ENCODE measurements at regions not wholly inside any gene's neighbourhood (a gene's known extent, or its start where the extent isn't known, plus 50 kb on each side); places are given as distances from the start of the nearest gene placed in this dataset.
"Not testable (repeated sequence)": the region's sequence is repeated elsewhere in the genome, so short reads cannot be mapped to it uniquely, and the experiment has no call there.

GRCh38 chr13:81551036-81551435 lies 1210.1 kb upstream of the SPRY2 start:
- Histone ChIP-seq H3K27ac (ENCODE audit: low read length) (no peak overlapping the region), H2AFZ (ENCODE audit: low read depth, low read length) (no peak overlapping the region)
- TF ChIP-seq EP300 (conservative IDR thresholded peaks at IDR 0.05; ENCODE audit: poor library complexity, severe bottlenecking) (no peak), SMC3 (conservative IDR thresholded peaks at IDR 0.05; ENCODE audit: poor library complexity) (no peak), POLR2AphosphoS5 (IDR thresholded peaks at IDR 0.05) (no peak), EZH2 (IDR thresholded peaks at IDR 0.05; ENCODE audit: borderline replicate concordance, insufficient read depth, low read length, poor library complexity, severe bottlenecking) (no peak), REST (IDR thresholded peaks at IDR 0.05; ENCODE audit: borderline replicate concordance) (no peak), MXI1 (conservative IDR thresholded peaks at IDR 0.05; ENCODE audit: poor library complexity, severe bottlenecking) (no peak), CTCF (IDR thresholded peaks at IDR 0.05; ENCODE audit: poor library complexity, severe bottlenecking) (no peak), RAD21 (conservative IDR thresholded peaks at IDR 0.05) (no peak), TAF1 (IDR thresholded peaks at IDR 0.05; ENCODE audit: low read depth) (no peak)

GRCh38 chr13:81546294-81546693 lies 1205.4 kb upstream of the SPRY2 start:
- not testable (repeated sequence) for H3K9me3 ChIP-seq (ENCODE audit: low read length); H4K20me1 ChIP-seq (ENCODE audit: insufficient read depth); H3K9me2 ChIP-seq (ENCODE audit: insufficient read depth, low read length); H2AFZ ChIP-seq (ENCODE audit: low read depth, low read length); H3K27me3 ChIP-seq (ENCODE audit: insufficient read depth, low read depth, low read length); H3K79me2 ChIP-seq (replicated peaks; ENCODE audit: insufficient read depth, low read length); H3K27ac ChIP-seq (ENCODE audit: low read length); H3K9ac ChIP-seq (ENCODE audit: low read length); H3K36me3 ChIP-seq (ENCODE audit: insufficient read depth, low read length); H3F3A ChIP-seq (ENCODE audit: insufficient read depth, low read length, poor library complexity, severe bottlenecking); H3K4me3 ChIP-seq (ENCODE audit: low read length); H3K4me2 ChIP-seq (ENCODE audit: low read length)

More at GRCh38 chr13:81551036-81551435, 1210.1 kb upstream of the SPRY2 start:
- H3K9ac ChIP-seq (ENCODE audit: low read length): no peak overlapping the region
- no peak overlapping the region for H3K4me2 ChIP-seq (ENCODE audit: low read length)
- H3K27me3 ChIP-seq (ENCODE audit: insufficient read depth, low read depth, low read length): no peaks in the 10 kb centered on the region
- H3K4me3 ChIP-seq (ENCODE audit: low read length): no peak overlapping the region
- H4K20me1 ChIP-seq (ENCODE audit: insufficient read depth): no peaks in the 10 kb centered on the region
- no peaks in the 10 kb centered on the region for H3K36me3 ChIP-seq (ENCODE audit: insufficient read depth, low read length)
- no peaks in the 10 kb centered on the region for H3F3A ChIP-seq (ENCODE audit: insufficient read depth, low read length, poor library complexity, severe bottlenecking)
- H3K9me3 ChIP-seq (ENCODE audit: low read length): no peaks in the 10 kb centered on the region
- no peaks in the 10 kb centered on the region for H3K79me2 ChIP-seq (replicated peaks; ENCODE audit: insufficient read depth, low read length)
- no peaks in the 10 kb centered on the region for H3K9me2 ChIP-seq (ENCODE audit: insufficient read depth, low read length)

GRCh38 chr13:81540777-81541176 lies 1199.9 kb upstream of the SPRY2 start:
- no peaks in the 10 kb centered on the region for H3K79me2 ChIP-seq (replicated peaks; ENCODE audit: insufficient read depth, low read length)
- no peak overlapping the region for H3K4me3 ChIP-seq (ENCODE audit: low read length)
- no peak overlapping the region for H3K4me2 ChIP-seq (ENCODE audit: low read length)
- H3K9me2 ChIP-seq (ENCODE audit: insufficient read depth, low read length): no peaks in the 10 kb centered on the region
- H3K27ac ChIP-seq (ENCODE audit: low read length): no peak overlapping the region
- H4K20me1 ChIP-seq (ENCODE audit: insufficient read depth): no peaks in the 10 kb centered on the region
- H3K9me3 ChIP-seq (ENCODE audit: low read length): no peaks in the 10 kb centered on the region
- no peaks in the 10 kb centered on the region for H3K36me3 ChIP-seq (ENCODE audit: insufficient read depth, low read length)
- no peak overlapping the region for H3K9ac ChIP-seq (ENCODE audit: low read length)
- no peaks in the 10 kb centered on the region for H3F3A ChIP-seq (ENCODE audit: insufficient read depth, low read length, poor library complexity, severe bottlenecking)
- H2AFZ ChIP-seq (ENCODE audit: low read depth, low read length): no peak overlapping the region
- TF ChIP-seq EP300 (conservative IDR thresholded peaks at IDR 0.05; ENCODE audit: poor library complexity, severe bottlenecking): no peak
- TF ChIP-seq CTCF (IDR thresholded peaks at IDR 0.05; ENCODE audit: poor library complexity, severe bottlenecking): peak; percentile 24
- no peaks in the 10 kb centered on the region for H3K27me3 ChIP-seq (ENCODE audit: insufficient read depth, low read depth, low read length)
